T-helper 1 cell (primary cell): ENCODE measurements at regions not wholly inside any gene's neighbourhood (a gene's known extent, or its start where the extent isn't known, plus 50 kb on each side); places are given as distances from the start of the nearest gene placed in this dataset.

ENCODE experiments used
- DNase-seq, 5 donors: peaks; one replicate each; pipeline ENCODE4 v3.0.0-alpha.2; 2012 to 2020

DNA sequence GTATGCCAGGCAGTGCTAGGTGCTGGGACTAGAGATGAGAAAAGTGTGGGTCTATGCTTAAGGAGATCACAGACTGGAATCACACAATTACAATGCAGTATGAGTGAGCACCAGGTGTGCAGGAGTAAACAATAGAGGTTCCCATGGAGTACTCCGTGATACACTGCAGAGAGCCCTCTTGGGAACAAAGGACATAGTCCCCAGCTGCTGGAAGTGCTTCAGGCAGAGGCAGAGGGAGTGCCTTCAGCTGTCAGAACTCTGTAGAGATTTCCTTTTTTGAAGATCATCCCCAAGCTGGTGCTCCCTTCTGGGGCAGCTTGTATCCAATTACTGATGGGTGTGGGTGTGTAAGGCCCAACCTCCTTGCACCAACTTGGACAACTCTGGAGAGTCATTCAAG is 143.5 kb upstream of the PLET1 start:
- DNase-seq, result no peak

DNA sequence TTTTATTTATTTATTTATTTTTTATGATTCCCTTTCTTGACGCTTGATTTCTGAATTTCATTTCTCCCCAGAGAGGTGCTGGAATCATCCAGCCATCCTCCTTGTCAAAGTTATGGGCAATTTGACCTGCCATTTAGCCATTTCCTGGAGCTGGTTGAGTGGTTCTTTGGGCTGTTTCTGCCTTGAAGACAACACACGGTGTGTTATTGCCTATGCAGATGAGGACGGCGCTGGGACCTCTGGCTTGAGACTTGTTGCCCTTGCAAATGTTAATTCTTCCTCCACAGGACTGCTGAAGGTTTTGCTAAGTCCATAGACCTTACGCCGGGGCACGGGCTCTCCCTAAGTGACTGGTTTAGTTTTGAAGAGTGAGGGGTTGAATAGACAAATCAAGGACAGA is 147.9 kb upstream of the PLET1 start:
- no peak for DNase-seq

DNA sequence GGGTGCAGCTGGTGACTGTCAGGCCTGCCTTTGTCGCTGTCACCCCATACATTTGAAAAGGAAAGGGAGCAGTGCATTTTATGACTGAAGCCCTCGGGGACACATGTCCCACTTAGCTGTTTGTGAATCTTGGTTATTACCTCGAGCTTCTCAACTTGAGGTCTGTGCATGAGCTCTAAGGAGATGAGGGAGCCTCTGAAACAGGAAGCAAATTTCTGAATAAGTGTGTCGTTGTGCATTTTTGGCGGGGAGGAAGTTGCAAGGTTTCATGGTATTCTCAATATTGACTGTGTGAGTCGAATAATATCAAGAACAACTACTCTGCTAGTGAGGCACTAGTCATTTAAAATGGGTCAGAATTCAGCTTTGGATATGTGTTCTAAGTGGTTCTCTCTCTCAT is 149.7 kb upstream of the PLET1 start:
- peak in 1 of 5 donors; percentile 29 for DNase-seq

DNA sequence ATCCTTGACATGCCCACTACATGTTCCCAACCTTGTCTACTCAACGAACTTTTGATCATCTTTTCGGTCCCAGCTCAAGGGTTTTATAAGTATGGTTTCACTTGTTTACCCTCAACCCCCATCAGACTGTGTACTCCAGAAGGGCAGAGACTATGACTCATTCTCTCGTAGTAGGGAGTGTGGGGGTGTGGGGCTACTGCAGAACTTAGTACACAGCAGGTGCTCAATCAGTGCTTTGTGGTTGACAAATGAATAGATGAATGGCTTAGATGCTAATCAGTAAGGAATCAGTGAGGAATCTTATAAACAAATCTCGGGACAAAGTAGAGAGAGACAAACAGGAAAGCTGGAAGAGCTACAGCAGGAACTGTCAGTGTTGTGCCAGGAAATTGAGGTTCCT is 151.7 kb upstream of the PLET1 start:
- no peak for DNase-seq

DNA sequence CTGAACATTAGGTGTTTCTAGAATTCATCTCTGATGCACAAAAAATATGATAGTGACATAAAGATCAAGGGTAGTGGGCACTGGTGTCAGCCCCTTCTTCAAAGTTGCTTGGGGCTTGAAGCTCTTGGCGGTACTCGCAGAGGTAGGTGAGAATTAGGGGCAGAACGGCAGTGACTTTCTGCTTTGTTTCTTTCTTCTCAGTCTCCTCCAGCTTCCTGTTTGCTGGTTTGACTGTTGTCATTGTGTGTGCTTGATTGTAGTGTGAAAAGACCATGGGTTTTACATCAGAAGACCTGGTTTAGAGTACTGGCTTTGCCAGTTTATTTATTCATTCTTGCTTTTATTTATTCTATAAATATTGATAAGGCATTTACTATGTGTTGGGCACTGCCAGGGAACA is 156.7 kb upstream of the PLET1 start:
- no peak for DNase-seq

DNA sequence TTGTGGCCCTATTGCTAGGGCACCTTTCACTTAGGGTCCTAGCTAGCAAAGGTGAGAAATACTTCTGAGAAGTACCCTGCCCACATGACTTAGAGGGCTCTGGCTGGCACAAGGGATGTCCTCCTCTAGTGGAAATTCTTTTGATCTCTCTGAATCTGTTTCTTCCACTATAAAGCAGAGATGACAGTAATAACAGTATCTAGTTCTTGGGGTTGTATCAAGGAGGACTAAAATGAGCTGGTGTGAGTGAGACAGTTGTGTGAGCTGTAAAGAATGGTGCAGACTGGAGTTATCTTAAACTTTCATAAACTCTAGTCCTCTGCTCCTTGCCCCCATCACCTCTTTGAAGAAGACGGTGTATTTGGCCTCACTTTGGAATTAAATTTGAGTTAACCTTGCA is 157.8 kb upstream of the PLET1 start:
- DNase-seq, result no peak

DNA sequence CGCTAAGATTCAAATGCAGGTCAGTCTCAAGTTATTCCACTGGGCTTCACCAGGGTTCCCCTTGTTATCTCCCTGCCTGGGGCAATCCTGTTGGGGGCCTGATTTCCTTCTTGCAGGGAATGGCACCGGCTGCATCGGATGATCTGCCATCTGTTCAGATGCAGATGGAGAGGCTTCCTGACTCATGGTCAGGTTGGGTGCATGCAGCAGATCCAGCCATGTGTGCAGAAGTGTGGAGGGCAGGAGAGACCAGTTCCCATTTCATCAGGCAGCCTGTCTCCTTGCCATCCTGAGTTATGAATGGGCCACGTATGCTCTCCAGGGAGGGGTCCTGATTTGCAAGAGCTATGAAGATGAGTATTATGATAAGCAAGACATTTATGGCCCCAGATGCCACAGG is 161.2 kb upstream of the PLET1 start:
- no peak for DNase-seq

DNA sequence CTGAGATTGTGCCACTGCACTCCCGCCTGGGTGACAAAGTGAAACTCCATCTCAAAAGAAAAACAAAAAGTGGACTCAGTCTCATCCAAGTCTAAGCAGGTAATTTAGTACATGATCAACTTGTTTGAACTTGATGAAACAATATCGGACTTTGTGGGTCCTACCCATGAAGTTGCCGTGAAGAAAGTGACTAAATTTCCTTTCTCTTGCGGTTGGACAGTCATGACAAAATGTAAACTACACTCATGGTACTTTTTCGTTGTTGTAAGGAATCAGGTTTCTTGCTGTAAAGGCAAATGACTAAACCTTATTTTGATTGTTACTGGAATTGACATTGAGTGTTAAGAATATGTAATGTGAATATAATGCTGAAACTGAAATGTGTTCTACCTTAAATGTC is 164.5 kb upstream of the PLET1 start:
- no peak for DNase-seq

DNA sequence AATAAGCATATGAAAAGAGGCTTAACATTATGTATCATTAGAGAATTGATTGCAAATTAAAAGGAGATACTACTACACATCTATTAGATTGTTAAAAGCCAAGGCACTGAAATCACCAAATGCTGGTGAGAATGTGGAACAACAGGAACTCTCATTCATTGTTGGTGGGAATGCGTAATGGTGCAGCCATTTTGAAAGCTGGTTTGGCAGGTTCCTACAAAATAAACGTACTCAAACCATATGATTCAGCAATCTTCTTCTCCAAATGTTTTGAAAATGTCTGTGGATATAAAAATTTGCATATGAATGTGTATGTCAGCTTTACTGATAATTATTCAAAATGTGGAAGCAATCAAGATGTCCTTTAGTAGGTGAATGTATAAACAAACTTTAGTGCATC is 176.4 kb upstream of the PLET1 start:
- DNase-seq, result no peak

DNA sequence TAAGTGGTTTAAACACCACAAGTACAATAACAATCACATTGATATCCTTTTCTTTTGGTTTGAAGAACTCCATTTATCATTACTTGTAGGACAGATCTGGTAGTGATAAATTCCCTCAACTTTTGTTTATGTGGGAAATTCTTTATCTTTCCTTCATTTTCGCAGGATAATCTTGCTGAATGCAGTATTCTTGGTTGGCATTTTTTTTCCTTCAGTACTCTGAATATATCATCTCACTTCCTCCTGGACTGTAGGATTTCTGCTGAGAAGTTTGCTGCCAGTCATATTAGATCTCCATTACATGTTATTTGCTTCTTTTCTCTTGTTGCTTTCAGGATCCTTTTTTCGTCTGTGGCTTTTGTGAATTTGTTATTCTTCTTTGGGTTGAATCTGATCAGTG is 179.0 kb upstream of the PLET1 start:
- no peak for DNase-seq

DNA sequence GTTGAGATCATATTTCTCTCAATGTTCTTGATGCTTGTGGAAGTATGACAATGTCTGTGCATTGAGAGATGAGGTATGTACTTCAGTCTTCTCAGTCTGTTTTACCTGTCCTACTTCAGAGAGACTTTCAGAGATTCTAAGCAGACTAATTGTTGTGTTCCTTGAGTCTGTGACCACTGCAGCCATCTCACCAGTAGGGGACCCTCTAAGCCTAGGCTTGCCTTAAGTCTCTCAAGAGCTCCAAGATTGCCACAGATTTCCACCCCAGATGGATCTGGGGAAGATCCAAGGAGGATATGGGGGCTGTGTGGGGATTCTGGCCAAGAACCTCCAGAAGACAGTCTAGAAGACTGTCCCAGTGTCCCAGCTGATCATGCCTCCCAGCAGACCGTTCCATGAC is 179.9 kb upstream of the PLET1 start:
- DNase-seq, result no peak

DNA sequence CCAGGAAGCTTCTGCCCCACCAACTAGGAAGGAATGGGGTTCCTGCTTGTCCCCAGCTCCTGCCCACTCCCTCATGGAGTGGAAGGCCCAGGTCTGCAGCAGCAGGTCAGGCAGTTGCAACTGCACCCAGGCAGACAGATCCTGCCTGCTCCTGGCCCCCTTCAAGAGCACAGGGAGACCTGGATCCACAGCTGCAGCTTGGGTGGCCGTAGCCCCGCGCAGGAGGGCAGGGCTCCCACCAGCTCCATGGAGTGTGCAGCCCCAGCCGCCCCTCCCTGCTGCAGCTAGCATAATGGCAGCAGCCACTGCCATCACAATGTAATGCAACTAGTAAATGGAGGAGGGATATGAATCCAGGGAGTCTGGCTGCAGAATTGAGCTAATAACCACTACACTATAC is 187.5 kb upstream of the PLET1 start:
- no peak for DNase-seq

DNA sequence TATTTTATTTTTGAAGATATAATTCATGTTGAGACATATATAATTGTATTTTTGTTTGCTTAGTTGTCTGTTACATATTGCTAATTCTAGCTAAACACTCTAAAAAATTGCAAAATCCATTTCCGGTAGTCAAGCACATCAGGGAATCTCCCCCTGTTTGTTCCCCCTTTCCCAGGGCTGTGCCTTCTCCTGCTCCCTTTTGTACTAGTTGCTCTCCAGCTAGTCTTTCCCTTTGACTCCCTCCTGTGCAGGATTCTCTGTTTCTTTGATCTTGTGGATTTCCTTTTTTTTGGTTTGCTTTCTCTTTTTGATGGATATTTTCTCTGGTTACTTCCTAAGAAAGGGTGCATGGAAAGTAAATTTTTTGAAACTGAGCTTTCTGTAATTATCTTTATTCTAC is 188.1 kb upstream of the PLET1 start:
- no peak for DNase-seq

DNA sequence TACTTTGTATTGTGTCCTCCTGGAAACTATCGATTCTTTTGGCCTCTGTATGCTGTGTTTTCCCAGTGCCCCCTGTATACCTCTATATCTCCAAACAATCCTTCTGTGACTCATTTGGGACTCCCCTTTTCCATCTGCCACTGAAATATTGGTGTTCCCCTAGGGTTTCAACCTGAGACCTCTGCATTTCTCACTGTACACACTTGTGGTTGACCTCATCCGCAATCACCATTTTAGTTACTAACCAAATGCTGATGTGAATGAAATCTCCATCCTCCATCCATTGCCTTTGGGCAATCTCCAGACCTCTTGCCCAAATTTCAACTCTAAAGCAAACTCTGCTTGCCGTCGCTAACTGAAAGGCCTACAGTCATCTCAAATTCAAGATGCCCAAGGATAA is 190.6 kb upstream of the PLET1 start:
- no peak for DNase-seq

DNA sequence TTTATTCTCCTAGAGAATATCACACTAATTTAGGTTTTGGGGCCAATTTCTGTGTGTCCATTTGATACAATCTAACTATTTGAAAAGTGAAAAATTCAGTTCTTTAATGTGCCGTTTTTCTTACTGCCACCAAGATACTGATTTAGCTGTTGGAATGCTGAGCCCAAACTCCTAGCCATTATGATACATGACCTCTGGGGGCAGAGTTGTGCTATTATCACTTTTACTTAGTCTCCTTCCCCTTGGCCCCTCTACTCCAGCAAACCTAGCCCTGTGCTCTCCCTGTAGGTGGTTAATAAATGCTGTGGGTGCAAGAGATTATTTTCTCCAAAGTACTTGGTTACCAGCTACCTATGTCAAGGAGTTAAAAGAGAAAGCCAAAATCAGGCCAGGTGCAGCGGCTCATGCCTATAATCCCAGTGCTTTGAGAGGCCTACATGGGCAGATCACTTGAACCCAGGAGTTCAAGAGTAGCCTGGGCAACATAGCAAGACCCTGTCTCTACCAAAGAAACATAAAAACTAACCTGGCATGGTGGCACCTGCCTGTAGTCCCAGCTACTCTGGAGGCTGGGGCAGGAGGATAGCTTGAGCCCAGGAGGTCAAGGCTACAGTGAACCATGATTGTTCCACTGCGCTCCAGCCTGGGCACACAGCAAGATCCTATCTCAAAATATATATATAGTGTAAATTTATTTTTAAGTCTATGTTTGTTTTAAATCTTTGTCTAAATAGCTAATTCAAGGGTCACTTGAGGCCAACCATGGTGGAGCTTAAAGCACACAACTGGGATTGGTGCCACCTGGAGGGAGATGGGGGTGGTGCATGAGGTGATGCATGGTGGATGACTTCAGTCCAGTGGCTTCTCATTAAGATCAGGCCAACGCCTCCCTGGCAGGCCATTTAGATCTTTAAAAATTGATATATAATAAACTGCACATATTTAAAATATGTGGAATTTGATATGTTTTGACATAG is 193.2 kb upstream of the PLET1 start:
- DNase-seq, result peak in 2 of 5 donors; percentile 3 to 24

DNA sequence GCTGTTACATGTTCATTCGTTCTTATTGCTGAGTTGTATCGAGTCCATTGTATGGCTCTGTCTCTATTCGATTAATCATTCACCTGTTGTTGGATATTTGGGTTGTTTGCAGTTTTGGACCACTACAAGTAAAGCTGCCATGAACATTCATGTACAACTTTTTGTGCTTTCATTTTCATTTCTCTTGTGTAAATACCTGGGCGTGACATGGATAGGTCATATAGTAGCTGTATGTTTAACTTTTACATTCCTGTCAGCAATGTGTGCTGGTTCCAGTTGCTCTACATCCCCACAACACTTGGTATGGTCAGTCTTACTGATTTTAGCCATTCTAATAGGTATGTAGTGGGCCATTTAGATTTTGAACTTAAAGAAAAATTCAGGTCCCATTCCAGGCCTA is 194.2 kb upstream of the PLET1 start:
- DNase-seq, result no peak

DNA sequence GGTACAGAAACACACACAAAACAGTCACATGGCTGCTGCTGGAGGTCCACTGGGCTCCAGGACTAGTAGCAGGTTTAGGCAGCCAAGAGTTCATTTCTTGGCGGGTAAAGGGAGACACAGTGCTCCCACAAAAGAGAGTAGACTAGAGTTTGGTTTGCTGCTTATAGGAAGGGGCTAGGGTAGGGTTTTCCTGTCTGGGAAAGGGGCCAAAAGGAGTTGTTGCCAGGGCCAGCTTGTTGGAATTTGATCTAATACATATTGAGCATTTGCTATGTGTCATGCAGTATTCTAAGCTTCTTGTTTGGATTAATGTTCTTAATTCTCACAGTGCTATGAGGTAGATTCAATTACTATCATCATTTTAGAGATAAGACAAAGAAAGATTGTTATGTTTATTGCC is 195.1 kb upstream of the PLET1 start:
- no peak for DNase-seq

DNA sequence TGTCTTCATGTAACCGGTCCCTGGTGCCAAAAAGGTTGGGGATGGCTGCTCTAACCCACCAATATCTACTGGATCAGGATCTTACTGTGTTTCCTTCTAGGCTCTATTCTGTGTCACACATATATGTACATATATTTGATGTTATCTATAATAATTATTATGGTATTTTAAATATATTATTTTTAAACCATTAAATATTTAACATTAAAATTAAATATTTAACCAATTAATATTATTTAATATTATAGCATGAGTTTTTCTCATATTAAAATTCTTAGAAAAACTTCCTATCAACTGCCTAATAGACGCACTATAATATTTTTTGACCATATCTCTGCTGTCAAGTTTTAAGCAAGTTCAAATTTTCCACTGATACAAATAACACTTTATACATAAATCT is 196.9 kb upstream of the PLET1 start:
- DNase-seq, result no peak

DNA sequence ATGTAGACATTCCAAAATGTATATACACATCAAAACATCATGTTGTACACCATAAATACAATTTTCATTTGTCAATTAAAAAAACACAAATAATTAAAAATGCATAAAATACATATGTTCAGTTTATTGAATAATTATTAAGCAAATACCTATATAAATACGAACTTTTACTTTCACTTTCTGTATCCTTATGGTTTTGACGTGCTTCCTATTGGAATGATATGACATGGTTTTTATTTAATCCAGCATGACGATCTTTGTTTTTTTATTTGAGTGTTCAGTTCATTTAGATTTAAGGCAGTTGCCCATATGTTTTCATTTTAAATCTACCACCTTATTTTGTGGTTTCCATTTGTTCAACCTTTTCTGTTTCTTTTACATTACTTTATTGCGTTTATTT is 198.3 kb upstream of the PLET1 start:
- no peak for DNase-seq

DNA sequence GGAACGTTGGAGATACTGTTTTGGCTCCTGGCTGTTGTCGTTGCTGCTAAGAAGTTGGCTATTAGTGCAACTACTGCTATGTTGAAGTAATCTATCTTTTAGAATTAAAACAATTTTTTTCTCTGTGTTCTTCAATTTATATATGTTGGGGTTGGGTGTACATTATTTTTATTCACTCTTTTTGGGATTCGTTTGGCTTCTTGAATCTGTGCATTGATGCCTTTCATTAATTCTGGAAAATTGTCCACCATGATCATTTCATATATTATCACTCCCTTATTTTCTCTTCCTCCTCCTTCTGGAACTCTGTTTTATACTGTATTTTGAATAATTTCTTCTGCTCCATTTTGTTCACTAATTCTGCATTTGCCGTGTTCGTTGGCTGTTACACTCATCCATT is 199.5 kb upstream of the PLET1 start:
- DNase-seq, result no peak

DNA sequence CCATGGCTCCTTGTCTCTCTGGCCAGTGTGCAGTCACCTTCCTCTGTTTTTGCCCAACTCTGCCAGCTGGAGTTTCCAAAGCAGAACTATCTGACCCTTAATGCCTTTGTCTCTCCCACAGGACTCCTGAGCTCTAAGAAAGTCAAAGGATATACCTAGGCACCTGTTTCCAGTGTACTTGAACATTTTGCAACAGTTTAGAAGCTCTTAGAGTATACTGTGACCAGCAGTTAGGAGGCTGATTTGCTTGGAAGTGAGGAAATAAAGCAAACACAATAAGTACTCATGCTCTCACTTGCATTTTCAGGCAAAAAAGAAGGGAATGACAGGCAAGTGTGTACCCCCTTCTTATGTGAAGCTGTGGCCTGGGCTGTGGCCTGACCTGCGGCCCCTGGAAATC is 204.3 kb upstream of the PLET1 start:
- no peak for DNase-seq

DNA sequence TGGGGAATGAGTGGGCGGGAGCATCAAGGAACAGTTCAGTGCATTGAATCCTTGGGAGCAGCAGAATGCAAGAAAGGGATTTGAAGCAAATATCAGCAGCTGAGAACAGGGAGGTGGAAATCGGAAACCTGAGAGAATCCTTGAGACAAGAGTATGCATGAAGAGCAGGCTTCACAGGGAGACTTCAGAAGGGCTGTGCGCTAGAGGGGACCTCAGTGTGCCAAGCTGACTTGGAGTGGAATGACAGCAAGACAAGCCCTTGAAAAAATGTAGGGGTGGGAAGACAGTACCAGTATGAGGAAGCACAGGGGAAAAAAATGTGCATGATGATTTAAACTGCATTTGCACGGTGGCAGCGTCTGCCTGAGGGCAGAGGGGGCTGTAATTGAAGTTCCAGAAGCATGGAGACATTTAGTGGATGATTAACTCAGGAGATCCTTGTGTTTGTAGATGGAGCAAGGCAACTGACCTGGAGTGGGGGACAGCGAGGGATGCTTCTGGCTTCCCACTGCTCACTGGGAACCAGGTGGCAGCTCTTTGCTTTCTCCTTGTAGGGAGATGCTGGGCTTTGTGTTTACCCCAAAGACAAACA is 204.9 kb upstream of the PLET1 start:
- no peak for DNase-seq

DNA sequence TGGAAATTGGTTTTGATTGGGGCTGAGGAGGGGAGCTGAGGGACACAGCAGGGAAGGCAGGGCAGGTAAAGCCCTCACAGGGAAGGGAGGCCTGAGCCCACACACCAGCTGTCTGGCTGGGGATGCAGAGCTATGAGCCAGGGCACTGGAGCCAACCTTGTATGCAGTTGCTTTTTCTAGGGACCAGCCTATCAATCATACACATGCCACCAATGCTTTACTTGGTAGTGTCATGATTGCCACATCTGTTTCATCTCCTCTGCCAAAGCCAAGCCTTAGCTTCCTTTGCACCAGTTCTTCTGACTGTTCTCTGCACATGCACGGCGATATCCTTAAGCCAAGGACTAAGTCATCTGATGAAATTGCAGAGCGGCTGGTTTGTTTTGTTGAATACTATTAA is 207.1 kb upstream of the PLET1 start:
- DNase-seq, result no peak

DNA sequence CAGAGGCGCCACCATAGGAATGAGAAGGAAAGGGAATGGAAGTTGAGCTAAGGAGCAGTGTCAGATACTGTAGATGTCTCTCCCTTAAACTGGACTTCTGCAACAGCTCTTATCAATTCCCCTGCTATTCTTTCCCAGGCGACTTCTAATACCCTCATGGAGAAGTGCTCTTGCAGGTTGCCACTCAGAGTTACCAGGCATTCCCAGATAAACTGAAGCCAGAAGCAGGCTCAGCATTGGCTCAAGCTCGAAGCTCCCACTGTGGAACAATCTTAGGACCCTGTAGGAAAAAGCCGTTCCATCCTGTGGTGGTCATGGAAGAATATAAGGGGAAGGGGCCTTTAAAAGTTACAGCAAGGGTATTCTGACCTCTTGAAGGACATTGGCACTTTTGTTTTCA is 208.7 kb upstream of the PLET1 start:
- no peak for DNase-seq

DNA sequence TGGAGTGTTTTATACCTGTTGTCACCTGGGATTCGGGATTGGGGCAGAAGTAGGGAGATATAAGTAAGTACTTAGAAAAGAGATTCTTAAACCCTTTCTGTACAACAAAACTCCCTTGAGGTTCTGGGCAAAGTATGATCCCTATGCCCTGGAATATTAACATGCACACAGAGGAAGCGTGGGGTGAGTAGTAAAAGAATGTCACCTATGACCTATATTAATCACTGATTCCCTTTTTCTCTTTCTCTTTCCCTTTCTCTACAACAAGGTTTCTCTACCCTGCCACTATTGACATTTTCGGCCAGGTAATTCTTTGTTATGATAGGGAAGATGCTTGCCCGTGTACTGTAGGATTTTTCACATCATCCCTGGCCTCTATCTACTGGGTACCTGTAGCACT is 209.7 kb upstream of the PLET1 start:
- DNase-seq, result no peak
